PFSK-1 (cell line): ENCODE measurements at regions not wholly inside any gene's neighbourhood (a gene's known extent, or its start where the extent isn't known, plus 50 kb on each side); places are given as distances from the start of the nearest gene placed in this dataset.

Experiments
- FOXP2 ChIP-seq: optimal IDR thresholded peaks from 2 replicates; pipeline ENCODE3; 2011; ENCODE audit warnings: borderline replicate concordance, control low read depth, inconsistent platforms; ENCODE audit not compliant: insufficient read depth; ENCODE audit errors: extremely low read length, extremely low read depth
- POLR2AphosphoS5 ChIP-seq: IDR thresholded peaks from 2 replicates; pipeline ENCODE4 v1.6.1; 2012; ENCODE audit warnings: low read depth, mild to moderate bottlenecking, control low read depth, low read length, moderate library complexity
- REST ChIP-seq, 2 experiments: IDR thresholded peaks; 2 replicates each; pipeline versions ENCODE4 v1.6.1 to v1.8.0; 2011 to 2012; ENCODE audit warnings: low read depth in 2 of 2, low read length in 2 of 2, control low read depth in 1 of 2, inconsistent platforms in 1 of 2, mild to moderate bottlenecking in 1 of 2, moderate library complexity in 1 of 2; ENCODE audit not compliant: insufficient read depth in 1 of 2
- SIN3A ChIP-seq: IDR thresholded peaks from 2 replicates; pipeline ENCODE4 v1.6.1; 2012; ENCODE audit warnings: mild to moderate bottlenecking, low read length, moderate library complexity, borderline replicate concordance; ENCODE audit not compliant: insufficient read depth
- TAF1 ChIP-seq: IDR thresholded peaks from 2 replicates; pipeline ENCODE4 v1.6.1; 2012; ENCODE audit warnings: low read length, control low read depth, borderline replicate concordance; ENCODE audit not compliant: insufficient read depth

GRCh38 chr6:21753241-21754108 is 159.9 kb downstream of the SOX4 start:
- TF ChIP-seq POLR2AphosphoS5 (no peak), FOXP2 (no peak), TAF1 (no peak), REST (IDR thresholded peaks at IDR 0.05; ENCODE audit: insufficient read depth in 1 of 2, low read depth in 2 of 2, low read length in 2 of 2) (no peak), SIN3A (no peak)

GRCh38 chr6:21754891-21755290 is 161.3 kb downstream of the SOX4 start:
- TF ChIP-seq SIN3A (no peak), REST (IDR thresholded peaks at IDR 0.05; ENCODE audit: insufficient read depth in 1 of 2, low read depth in 2 of 2, low read length in 2 of 2) (no peak), FOXP2 (no peak), POLR2AphosphoS5 (no peak), TAF1 (no peak)

- TF ChIP-seq SIN3A, result no peak
- TF ChIP-seq REST (IDR thresholded peaks at IDR 0.05; ENCODE audit: insufficient read depth in 1 of 2, low read depth in 2 of 2, low read length in 2 of 2), result no peak
- TF ChIP-seq TAF1, result no peak
- TF ChIP-seq FOXP2, result no peak
- no peak for TF ChIP-seq POLR2AphosphoS5
Observed at GRCh38 chr6:21756487-21756886, 162.9 kb downstream of the SOX4 start.

GRCh38 chr6:21759721-21760120 is 166.2 kb downstream of the SOX4 start:
- TF ChIP-seq SIN3A, result no peak
- no peak for TF ChIP-seq POLR2AphosphoS5
- no peak for TF ChIP-seq REST (IDR thresholded peaks at IDR 0.05; ENCODE audit: insufficient read depth in 1 of 2, low read depth in 2 of 2, low read length in 2 of 2)
- TF ChIP-seq FOXP2, result no peak
- TF ChIP-seq TAF1, result no peak
